ENCODE measurements at regions not wholly inside any gene's neighbourhood (a gene's known extent, or its start where the extent isn't known, plus 50 kb on each side); places are given as distances from the start of the nearest gene placed in this dataset.

DNA sequence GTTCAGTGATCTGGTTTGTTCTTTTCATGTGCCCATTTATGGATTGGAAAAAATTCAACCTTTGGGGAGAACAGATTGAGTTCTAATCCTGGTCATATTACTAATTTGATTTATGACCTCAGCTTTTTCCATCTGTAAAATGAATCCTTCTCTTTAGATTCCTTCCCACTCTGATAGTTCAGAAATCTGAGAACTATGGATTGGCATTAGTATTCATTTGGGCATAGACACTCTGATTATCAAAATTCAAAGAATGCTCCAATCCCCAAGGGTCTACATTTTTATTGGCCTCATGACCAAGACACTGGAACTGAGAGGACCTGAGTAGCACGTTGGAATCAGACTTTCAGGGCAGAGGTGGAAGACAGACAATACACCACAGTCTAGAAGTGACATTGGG is 405.9 kb upstream of the PAPPA start:
- TF ChIP-seq, protein P1, sequence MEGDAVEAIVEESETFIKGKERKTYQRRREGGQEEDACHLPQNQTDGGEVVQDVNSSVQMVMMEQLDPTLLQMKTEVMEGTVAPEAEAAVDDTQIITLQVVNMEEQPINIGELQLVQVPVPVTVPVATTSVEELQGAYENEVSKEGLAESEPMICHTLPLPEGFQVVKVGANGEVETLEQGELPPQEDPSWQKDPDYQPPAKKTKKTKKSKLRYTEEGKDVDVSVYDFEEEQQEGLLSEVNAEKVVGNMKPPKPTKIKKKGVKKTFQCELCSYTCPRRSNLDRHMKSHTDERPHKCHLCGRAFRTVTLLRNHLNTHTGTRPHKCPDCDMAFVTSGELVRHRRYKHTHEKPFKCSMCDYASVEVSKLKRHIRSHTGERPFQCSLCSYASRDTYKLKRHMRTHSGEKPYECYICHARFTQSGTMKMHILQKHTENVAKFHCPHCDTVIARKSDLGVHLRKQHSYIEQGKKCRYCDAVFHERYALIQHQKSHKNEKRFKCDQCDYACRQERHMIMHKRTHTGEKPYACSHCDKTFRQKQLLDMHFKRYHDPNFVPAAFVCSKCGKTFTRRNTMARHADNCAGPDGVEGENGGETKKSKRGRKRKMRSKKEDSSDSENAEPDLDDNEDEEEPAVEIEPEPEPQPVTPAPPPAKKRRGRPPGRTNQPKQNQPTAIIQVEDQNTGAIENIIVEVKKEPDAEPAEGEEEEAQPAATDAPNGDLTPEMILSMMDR (IDR thresholded peaks at IDR 0.05; ENCODE audit: low read depth, low read length): no peak
- TF ChIP-seq EZH2phosphoT487 (IDR thresholded peaks at IDR 0.05; ENCODE audit: low read depth): no peak

Data from OCI-LY3 (cell line).